ENCODE measurements at regions not wholly inside any gene's neighbourhood (a gene's known extent, or its start where the extent isn't known, plus 50 kb on each side); places are given as distances from the start of the nearest gene placed in this dataset.

- no peak for TF ChIP-seq POLR2A (IDR thresholded peaks at IDR 0.05)
- no peak for TF ChIP-seq CTCF (IDR thresholded peaks at IDR 0.05 in 8 of 11, conservative IDR thresholded peaks at IDR 0.05 in 3 of 11)
These were observed 217.6 kb downstream of the CDH7 start for GRCh38 chr18:65968239-65969004.
